HepG2 (cell line): ENCODE measurements at regions not wholly inside any gene's neighbourhood (a gene's known extent, or its start where the extent isn't known, plus 50 kb on each side); places are given as distances from the start of the nearest gene placed in this dataset.

Source experiments
- ATAC-seq: fragments of 200-7000 bp; cut with Tn5 transposase; 3 replicates; pipeline ENCODE4 v1.9.1; 2020; ENCODE audit warnings: mild to moderate bottlenecking, moderate library complexity
- BruUV-seq: library from RNA; stranded (reverse); fragments of 400-500 nt; replicated peaks from 2 replicates; lab custom pipeline; 2021; lab: Mats Ljungman, UMichigan
- CTCF ChIA-PET: fragments of 300-600 bp; formaldehyde crosslinking; extraction: SDS; loops from one replicate; lab custom pipeline; 2021; ENCODE audit warnings: low total read pairs, inconsistent platforms, low intra/inter-chr PET ratio; lab: Yijun Ruan, JAX
- POLR2A ChIA-PET: fragments of 350-600 bp; sonication (Branson Sonifier 250); formaldehyde crosslinking; loops from one replicate; lab custom pipeline; 2020; ENCODE audit warnings: antibody characterized with exemption, inconsistent platforms; lab: Yijun Ruan, JAX
- DNase-seq: peaks from one replicate; pipeline ENCODE4 v3.0.0-alpha.2; 2015; ENCODE audit warnings: low spot score
- FAIRE-seq: peaks from 3 replicates; lab custom pipeline; 2011; peaks lifted over from hg19 to GRCh38; lab: Jason Lieb, UNC
- H2AFZ ChIP-seq: one replicate; pipeline ENCODE4 v1.6.1; 2011; ENCODE audit warnings: low read length, inconsistent platforms
- H3K27ac ChIP-seq: fragments of 300-600 bp; 3 replicates; pipeline ENCODE4 v1.8.0; 2011; ENCODE audit warnings: mixed run types, mild to moderate bottlenecking, mixed read lengths, low read length, inconsistent platforms; ENCODE audit not compliant: insufficient read depth; ENCODE audit errors: extremely low read length
- H3K27me3 ChIP-seq, 2 experiments: fragments of 200-600 bp in 1 of 2; 2 replicates in 1 of 2; 3 replicates in 1 of 2; pipeline versions ENCODE4 v1.6.0 to v1.8.0; 2011; ENCODE audit warnings: low read length in 2 of 2, mild to moderate bottlenecking in 2 of 2, moderate library complexity in 2 of 2, inconsistent platforms in 1 of 2; ENCODE audit not compliant: insufficient read depth in 2 of 2, control insufficient read depth in 1 of 2
- H3K36me3 ChIP-seq, 2 experiments: fragments of 200-600 bp in 1 of 2; replicated peaks in 1 of 2; 2 replicates in 1 of 2; 3 replicates in 1 of 2; pipeline versions ENCODE4 v1.5.1 to v1.8.0; 2011; ENCODE audit warnings: low read length in 2 of 2, inconsistent platforms in 1 of 2; ENCODE audit not compliant: insufficient read depth in 2 of 2, control insufficient read depth in 1 of 2
- H3K4me1 ChIP-seq: 2 replicates; pipeline ENCODE4 v1.5.1; 2012; ENCODE audit warnings: low read length, inconsistent platforms; ENCODE audit not compliant: insufficient read depth
- H3K4me2 ChIP-seq: 2 replicates; pipeline ENCODE4 v1.6.0; 2011; ENCODE audit warnings: low read depth, low read length, inconsistent platforms
- H3K4me3 ChIP-seq, 3 experiments: fragments of 200-600 bp in 1 of 3; sonication (generic), shearing (Covaris generic) in 1 of 3; replicated peaks in 1 of 3; 2 replicates each; pipeline ENCODE4 v1.5.1; 2011 to 2016; ENCODE audit warnings: low read length in 3 of 3, inconsistent platforms in 2 of 3, low read depth in 2 of 3, mild to moderate bottlenecking in 2 of 3, control low read depth in 1 of 3, mixed read lengths in 1 of 3; ENCODE audit not compliant: insufficient read depth in 1 of 3
- H3K79me2 ChIP-seq: one replicate; pipeline ENCODE4 v1.6.1; 2011; ENCODE audit warnings: low read length, inconsistent platforms; ENCODE audit not compliant: insufficient read depth
- H3K9ac ChIP-seq: 2 replicates; pipeline ENCODE4 v1.6.0; 2011; ENCODE audit warnings: mild to moderate bottlenecking, low read depth, low read length, inconsistent platforms; ENCODE audit not compliant: insufficient read depth
- H3K9me3 ChIP-seq: 2 replicates; pipeline ENCODE4 v1.5.1; 2012; ENCODE audit warnings: mild to moderate bottlenecking, low read length
- H4K20me1 ChIP-seq: 2 replicates; pipeline ENCODE4 v1.6.0; 2011; ENCODE audit warnings: inconsistent platforms, mild to moderate bottlenecking, low read length, moderate library complexity; ENCODE audit not compliant: insufficient read depth
- ATAD3A ChIP-seq: sonication (generic); formaldehyde crosslinking; IDR thresholded peaks from 2 replicates; pipeline ENCODE4 v1.4.0; 2020; ENCODE audit warnings: missing genetic modification reagents
- BRD4 ChIP-seq: sonication (generic); formaldehyde crosslinking; IDR thresholded peaks from 2 replicates; pipeline ENCODE4 v1.4.0; 2020; ENCODE audit warnings: missing genetic modification reagents
- KAT2B ChIP-seq: fragments of 150-350 bp; IDR thresholded peaks from 2 replicates; pipeline ENCODE4 v1.6.1; 2014; ENCODE audit warnings: low read depth, low read length, borderline replicate concordance
- MIER3 ChIP-seq: IDR thresholded peaks from 2 replicates; pipeline ENCODE4 v1.6.1; 2016; ENCODE audit warnings: missing compliant biosample characterization, borderline replicate concordance
- RCOR2 ChIP-seq: IDR thresholded peaks from 2 replicates; pipeline ENCODE4 v1.6.1; 2016; ENCODE audit warnings: missing biosample characterization, missing genetic modification reagents
- REXO4 ChIP-seq: sonication (generic); formaldehyde crosslinking; IDR thresholded peaks from 2 replicates; pipeline ENCODE4 v1.8.0; 2022; ENCODE audit warnings: missing genetic modification reagents, mild to moderate bottlenecking, borderline replicate concordance
- SALL1 ChIP-seq: sonication (generic); formaldehyde crosslinking; IDR thresholded peaks from 2 replicates; pipeline ENCODE4 v1.8.0; 2022; ENCODE audit warnings: mild to moderate bottlenecking, missing genetic modification reagents
- SAP130 ChIP-seq: IDR thresholded peaks from 2 replicates; pipeline ENCODE4 v1.6.1; 2016; ENCODE audit warnings: low read depth
- SOX13 ChIP-seq, 3 experiments: fragments of 450-650 bp in 1 of 3; sonication (generic) in 1 of 3; formaldehyde crosslinking in 1 of 3; IDR thresholded peaks in 2 of 3; conservative IDR thresholded peaks in 1 of 3; 2 replicates each; pipeline versions ENCODE4 v1.5.0 to v1.6.1; 2016 to 2020; ENCODE audit warnings: antibody characterized with exemption in 1 of 3, mild to moderate bottlenecking in 1 of 3, missing compliant biosample characterization in 1 of 3, missing genetic modification reagents in 1 of 3, moderate library complexity in 1 of 3
- ZFP1 ChIP-seq: IDR thresholded peaks from 2 replicates; pipeline ENCODE4 v1.6.1; 2016
- ZFP36L1 ChIP-seq: sonication (generic); formaldehyde crosslinking; IDR thresholded peaks from 2 replicates; pipeline ENCODE4 v1.8.0; 2022; ENCODE audit warnings: mild to moderate bottlenecking, missing genetic modification reagents, moderate library complexity
- ZNF33B ChIP-seq: sonication (generic); formaldehyde crosslinking; IDR thresholded peaks from 2 replicates; pipeline ENCODE4 v1.5.1; 2020; ENCODE audit warnings: mild to moderate bottlenecking, missing genetic modification reagents
- WGBS: methylation state at CpG from one replicate; pipeline ENCODE4 v1.1.6; 2017; ENCODE audit warnings: low lambda C conversion rate; 5-methylcytosine and 5-hydroxymethylcytosine counted together
- in situ Hi-C: cut with HindIII; loops from 2 replicates; pipeline ENCODE4 v1.10.0; 2017; ENCODE audit warnings: low pct_unique_long_range_greater_than_20kb; ENCODE audit not compliant: extremely low pct_ligation_motif_present
- intact Hi-C: fragments of 100-400 bp; cut with micrococcal nuclease; formaldehyde crosslinking; loops from one replicate; pipeline ENCODE4 v1.10.0; 2022; ENCODE audit not compliant: unreplicated experiment
- TF ChIP-seq, protein P1 (sequence below): sonication (generic); formaldehyde crosslinking; IDR thresholded peaks from 2 replicates; pipeline ENCODE4 v1.4.0; 2020; ENCODE audit warnings: missing genetic modification reagents, mild to moderate bottlenecking, borderline replicate concordance
- TF ChIP-seq, protein P2 (sequence below): sonication (generic); formaldehyde crosslinking; IDR thresholded peaks from 2 replicates; pipeline ENCODE4 v1.5.1; 2020; ENCODE audit warnings: mild to moderate bottlenecking, missing genetic modification reagents, moderate library complexity

DNA sequence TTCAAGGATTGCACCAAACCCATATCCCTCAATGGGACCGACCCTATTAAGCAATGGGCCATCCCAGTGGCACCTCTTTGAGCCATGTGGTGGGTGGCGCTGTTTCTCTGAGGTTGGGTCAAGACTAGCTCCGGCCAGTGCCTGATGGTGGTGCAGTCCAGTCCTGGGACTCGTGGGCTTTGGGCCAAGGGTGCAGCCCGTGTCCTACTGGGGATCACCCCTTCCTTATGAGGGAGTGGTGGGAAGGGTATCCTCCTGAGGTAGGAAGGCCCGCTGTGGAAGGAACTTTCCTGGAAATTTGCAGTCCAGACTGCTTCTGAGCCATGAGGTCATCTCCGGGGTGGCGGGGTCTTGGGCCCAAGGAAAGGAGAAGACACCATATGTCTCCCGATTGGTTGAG lies 231.6 kb downstream of the SNRPN start:
- Histone ChIP-seq H3K9ac (no peak overlapping the region), H3K4me1 (no peaks in the 10 kb centered on the region), H3K4me3 (no peak overlapping the region), H3K9me3 (peaks cover 99% of the 10 kb centered on the region), H3K4me2 (no peak overlapping the region), H4K20me1 (no peaks in the 10 kb centered on the region), H2AFZ (no peak overlapping the region), H3K27ac (no peak overlapping the region), H3K79me2 (no peaks in the 10 kb centered on the region), H3K27me3 (no peaks in the 10 kb centered on the region), H3K36me3 (no peaks in the 10 kb centered on the region)
- ChIA-PET POLR2A (no interaction called here), CTCF (no interaction called here)
- no peak for DNase-seq
- WGBS: 31% methylated on average over 6 of the region's 9 CpGs
- in situ Hi-C loops: no loop called here
- no TSS peak for BruUV-seq
- TF ChIP-seq BRD4: no peak
- TF ChIP-seq SAP130 (CRISPR knock-in tag): no peak
- TF ChIP-seq, protein P1, sequence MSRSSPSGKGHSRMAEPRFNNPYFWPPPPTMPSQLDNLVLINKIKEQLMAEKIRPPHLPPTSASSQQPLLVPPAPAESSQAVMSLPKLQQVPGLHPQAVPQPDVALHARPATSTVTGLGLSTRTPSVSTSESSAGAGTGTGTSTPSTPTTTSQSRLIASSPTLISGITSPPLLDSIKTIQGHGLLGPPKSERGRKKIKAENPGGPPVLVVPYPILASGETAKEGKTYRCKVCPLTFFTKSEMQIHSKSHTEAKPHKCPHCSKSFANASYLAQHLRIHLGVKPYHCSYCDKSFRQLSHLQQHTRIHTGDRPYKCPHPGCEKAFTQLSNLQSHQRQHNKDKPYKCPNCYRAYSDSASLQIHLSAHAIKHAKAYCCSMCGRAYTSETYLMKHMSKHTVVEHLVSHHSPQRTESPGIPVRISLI: no peak
- TF ChIP-seq MIER3 (CRISPR knock-in tag): no peak
- TF ChIP-seq SOX13 (IDR thresholded peaks at IDR 0.05): no peak
- TF ChIP-seq SOX13 (CRISPR knock-in tag; conservative IDR thresholded peaks at IDR 0.05 in 1 of 2, IDR thresholded peaks at IDR 0.05 in 1 of 2): no peak
- TF ChIP-seq KAT2B: no peak
- no peak for TF ChIP-seq RCOR2
- TF ChIP-seq ZFP1 (CRISPR knock-in tag): no peak
- TF ChIP-seq REXO4 (CRISPR knock-in tag): no peak
- no peak for TF ChIP-seq ZFP36L1 (CRISPR knock-in tag)
- TF ChIP-seq, protein P2, sequence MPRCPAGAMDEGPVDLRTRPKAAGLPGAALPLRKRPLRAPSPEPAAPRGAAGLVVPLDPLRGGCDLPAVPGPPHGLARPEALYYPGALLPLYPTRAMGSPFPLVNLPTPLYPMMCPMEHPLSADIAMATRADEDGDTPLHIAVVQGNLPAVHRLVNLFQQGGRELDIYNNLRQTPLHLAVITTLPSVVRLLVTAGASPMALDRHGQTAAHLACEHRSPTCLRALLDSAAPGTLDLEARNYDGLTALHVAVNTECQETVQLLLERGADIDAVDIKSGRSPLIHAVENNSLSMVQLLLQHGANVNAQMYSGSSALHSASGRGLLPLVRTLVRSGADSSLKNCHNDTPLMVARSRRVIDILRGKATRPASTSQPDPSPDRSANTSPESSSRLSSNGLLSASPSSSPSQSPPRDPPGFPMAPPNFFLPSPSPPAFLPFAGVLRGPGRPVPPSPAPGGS (CRISPR knock-in tag): no peak
- no peak for TF ChIP-seq ATAD3A
- TF ChIP-seq SALL1 (CRISPR knock-in tag): no peak
- TF ChIP-seq ZNF33B (CRISPR knock-in tag): no peak
- intact Hi-C loops: no loop called here
- no peak for ATAC-seq
- FAIRE-seq: no peak
